ENCODE measurements at regions not wholly inside any gene's neighbourhood (a gene's known extent, or its start where the extent isn't known, plus 50 kb on each side); places are given as distances from the start of the nearest gene placed in this dataset.
"Not testable (repeated sequence)": the region's sequence is repeated elsewhere in the genome, so short reads cannot be mapped to it uniquely, and the experiment has no call there.

DNA sequence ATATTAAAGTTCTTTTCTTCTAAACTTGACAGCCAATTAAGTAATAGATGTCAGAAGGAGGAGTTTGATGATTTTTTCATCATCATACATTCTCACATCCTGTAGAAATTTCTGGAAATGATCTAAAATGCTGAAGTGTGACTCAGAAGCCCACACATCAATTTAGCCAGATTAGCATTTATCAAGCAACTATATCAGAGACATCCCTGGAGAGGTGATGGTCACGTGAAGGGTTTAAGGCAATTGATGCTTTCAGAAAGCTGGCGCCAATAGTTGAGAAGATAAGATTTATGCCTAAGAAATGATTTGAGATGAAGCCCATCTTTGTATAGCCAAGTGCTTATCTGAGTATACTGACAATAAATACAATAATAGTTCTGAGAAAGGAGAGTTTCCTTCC lies 162.9 kb upstream of the RORB start:
- no peak for DNase-seq (ENCODE audit: low spot score)

DNA sequence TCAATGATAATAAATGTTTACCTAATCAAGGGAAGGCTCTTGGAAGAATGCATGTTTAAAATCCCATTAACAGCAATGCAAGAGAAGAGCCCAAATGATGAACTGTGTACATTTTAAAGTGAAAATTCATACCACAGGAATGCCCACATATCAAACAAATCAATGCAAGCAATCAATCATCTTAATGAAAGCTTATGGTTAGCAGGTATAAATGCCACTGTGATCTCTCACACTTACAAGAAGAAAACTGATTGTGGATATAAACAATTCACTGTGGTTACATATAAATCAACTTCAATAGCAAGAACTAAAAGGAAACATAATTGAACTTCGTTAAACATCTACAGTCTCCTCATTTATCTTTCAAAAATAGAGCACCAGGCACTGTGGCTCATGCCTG lies 161.0 kb upstream of the RORB start:
- DNase-seq (ENCODE audit: low spot score) = no peak

DNA sequence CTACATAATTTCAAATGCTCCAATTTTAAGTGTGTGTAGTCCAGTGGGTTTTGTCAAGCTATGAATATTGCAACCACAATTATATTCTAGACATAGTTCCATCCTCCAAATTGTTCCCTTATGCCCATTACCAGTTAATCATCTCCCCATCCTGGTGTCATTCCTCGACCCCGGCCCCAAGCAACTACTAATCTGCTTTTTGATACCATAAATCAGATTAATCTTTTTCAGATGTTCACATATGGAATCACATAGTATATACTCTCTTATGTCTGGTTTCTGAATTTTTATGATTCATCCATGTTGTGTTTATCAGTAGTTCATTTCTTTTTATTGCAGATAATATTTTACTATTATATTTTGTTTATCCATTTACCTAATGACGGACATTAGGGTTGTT lies 148.4 kb upstream of the RORB start:
- DNase-seq (ENCODE audit: low spot score) = no peak

DNA sequence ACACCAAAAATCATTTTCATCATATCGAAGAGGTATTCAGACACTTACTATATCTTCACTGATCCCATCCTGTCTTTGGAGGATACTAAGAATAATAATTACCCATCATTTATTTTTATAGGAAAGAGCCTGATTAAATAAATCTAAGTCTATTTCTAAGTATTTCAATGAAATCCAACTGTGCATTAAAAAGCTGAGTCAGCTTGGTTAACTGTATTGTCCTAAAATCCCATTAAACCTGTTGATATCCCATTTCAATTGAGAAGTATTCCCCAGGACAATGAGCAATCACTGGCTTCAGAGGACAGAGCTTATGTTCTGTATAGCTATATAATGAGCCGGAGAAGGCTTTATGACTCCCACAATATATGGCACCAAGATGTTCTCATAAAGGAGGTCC lies 142.0 kb upstream of the RORB start:
- DNase-seq (ENCODE audit: low spot score) = no peak

DNA sequence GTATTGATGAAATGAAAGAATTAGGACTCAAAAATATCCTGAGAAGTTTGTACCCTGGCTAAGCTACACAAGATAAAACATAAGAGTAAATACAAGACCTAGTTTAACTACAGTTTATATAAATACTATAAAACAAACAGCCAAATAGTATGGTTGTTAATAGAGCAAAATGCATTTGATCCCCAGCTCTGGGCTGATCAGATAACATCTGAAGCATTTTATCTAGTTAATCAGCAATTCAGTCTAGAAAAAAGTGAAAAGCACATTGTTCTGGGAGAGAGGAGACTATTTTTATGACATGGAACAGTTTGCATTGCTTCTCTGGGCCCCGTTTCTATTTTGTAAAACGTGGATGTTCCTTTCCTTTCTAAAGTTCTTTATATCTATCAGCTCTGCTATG lies 139.6 kb upstream of the RORB start:
- no peak for DNase-seq (ENCODE audit: low spot score)

DNA sequence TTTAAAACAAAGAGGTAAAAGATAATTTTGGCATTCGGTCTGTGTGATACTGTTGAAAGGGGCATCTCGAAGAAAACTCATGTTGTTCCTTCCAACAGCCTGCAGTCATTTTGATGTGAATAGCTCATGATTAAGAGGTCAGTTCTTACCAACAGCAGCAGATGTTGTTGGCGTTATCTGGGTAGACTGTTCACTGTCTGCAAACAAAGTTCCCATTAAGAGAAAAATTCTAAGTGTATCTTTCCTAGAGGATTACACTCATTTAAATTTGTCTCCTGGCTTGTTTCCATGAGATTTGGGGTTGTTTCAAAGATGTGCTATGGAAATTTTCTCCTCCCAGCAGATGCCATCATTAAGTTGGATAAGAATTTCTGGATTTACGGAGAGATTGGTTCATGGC lies 138.2 kb upstream of the RORB start:
- DNase-seq (ENCODE audit: low spot score) = no peak

DNA sequence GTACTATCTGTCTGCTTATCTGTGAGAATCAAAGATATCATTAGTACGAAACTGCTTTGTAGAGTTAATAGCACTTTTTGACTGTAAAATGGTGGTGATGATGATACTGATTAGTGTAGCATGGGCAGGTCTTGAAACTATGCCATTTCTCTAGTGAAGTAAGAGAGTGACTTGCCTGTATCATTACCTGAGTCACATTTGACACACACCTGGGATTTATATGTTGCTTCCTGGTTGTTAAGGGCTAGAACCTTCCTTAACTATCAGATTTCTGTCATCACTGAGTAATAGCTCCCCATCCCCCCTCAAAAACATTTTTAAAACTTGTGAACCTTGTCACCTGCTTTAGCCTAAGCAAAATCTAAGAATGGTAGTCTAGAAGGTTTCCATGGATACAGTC lies 135.6 kb upstream of the RORB start:
- peak; percentile 62 for DNase-seq (ENCODE audit: low spot score)

DNA sequence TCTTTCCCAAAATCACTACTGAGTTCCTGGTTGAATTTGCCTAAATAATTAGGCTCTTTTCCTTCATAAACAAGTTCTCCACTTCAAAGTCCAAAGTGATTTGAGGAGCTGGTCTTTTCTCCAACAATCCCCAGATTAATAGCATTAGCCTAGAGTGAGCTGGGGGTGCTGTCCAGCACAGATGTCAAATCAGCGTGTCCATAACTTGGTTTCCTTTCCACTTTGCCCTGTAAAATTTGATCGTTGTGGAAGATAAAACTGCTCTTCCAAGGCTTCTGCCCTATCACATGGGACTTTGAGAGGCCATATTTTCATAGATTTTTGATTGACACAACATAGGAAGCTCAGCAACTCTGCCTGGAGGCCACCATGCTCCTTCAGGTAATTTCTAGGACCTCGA lies 134.7 kb upstream of the RORB start:
- no peak for DNase-seq (ENCODE audit: low spot score)

DNA sequence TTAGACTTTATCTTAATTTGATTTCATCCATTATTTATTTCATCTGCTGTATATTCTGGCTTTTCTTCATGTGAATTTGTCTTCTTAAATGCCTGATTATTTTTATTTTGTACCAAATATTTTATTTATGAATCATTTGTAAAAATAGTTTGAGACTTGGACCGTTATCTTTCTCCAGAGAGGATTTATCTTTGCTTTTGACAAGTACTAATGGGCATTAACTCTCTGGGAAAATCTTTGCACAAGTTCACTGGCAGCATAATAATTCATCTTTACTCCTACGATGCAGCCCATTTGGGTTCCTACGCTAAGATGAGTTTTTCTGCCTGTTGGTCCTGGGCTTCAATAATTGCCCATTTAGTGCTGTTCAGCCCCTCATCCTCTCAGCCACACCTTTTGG lies 131.0 kb upstream of the RORB start:
- no peak for DNase-seq (ENCODE audit: low spot score)

DNA sequence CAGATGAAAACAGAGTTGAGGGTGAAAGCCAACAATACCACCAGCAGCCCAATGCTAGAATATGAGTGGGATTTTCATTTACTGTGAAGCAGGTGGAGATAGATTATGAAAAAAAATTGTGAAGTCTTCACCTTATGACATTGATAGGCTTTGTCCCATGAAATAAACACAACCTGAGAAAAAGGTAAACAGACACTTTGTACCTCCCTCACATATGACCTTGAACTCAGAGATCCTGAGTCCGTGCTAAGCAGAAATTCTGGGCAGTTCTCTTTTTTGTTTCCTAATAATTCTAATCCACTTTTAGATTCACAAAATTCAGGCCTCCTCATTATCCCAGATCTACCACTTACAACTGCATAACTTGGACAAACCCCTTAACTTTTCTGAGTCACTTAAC lies 127.3 kb upstream of the RORB start:
- DNase-seq (ENCODE audit: low spot score) = no peak

DNA sequence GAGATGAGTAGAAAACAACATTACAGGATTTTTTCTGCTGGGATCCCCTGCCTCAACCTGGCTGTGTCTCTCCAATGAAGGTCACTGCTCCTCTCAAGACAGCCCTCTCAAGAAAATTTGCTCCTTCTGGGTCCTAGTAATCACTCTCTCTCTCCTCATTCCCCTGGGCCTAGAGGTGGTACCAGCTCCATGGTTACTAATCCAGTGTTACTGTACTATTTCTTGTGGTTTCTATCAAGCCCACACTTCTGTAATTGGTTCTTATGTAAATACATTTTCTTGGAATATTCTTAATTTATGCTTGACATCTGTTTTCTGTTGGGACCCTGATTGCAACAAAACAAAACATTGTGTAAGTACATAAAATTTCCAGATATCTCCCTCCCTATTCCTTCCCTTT lies 123.8 kb upstream of the RORB start:
- no peak for DNase-seq (ENCODE audit: low spot score)

DNA sequence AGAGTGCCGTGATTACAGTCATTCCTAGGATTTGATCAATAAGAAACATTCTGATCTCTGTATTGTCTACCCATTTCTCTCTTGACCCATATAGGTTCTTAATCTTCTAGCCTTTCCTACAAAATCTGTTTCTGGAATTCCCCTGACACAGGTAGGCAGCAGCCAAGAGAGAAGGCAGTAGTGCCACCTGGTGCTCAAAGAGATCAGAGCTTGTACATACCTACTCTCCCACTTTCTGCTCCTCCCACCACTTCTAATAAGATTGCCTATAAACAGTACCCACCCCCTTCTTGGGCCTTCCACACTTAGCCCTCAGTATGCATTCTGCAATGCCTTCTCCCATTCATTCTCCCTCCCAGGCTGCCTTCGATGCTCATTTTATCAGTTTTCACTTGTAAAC lies 117.4 kb upstream of the RORB start:
- peak; percentile 61 for DNase-seq (ENCODE audit: low spot score)

DNA sequence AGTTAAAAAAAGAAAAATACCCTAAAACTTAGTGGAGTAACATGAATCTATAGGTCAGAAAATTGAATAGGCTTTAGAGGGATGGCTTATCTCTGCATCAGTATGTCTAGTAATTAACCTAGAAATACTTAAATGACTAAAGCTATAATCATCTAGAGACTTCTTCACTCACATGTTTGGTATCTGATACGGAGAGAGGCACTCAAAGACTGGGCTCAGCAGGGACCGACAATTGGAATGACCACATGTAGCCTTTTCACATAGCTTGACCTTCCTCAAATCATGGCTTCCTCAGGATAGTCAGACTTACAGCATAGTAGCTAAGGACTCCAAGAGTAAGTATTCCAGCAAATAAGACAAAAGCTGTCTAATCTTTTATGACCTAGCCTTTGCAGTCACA lies 105.3 kb upstream of the RORB start:
- no peak for DNase-seq (ENCODE audit: low spot score)

DNA sequence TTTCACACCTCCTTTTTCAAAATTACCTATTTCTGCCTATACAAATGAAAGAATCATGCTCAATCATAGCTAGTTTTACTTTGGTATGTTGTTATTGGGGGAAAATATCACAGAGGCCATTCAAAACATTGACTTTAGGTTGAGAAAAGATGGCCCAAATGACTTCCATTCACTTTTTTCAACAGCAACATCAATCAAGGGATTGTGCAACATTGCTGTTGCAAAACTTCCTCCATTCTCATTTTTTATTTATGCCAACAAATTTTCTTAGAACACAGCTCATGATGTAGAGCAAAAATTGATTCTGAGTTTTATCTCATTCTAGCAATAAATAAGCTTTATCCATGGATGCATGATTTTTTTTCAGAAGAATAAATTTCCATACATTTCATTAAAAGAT lies 93.6 kb upstream of the RORB start:
- no peak for DNase-seq (ENCODE audit: low spot score)

DNA sequence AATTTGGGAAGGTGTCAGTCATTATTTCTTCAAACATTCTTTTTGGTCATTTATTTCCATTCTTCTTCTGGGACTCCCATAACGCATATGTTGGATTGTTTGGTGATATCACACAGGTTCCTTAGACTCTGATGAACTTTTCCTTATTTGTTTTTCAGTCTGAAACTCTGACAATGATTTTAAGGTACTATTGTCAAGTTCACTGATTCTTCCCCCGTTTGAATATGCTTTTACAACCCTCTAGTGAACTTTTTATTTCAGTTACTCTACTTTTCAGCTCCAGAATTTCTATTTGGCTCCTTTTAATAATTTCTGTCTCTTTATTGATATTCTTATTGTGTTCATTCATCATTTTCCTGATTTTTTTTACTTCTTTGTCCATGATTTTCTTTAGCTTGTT lies 92.5 kb upstream of the RORB start:
- no peak for DNase-seq (ENCODE audit: low spot score)

DNA sequence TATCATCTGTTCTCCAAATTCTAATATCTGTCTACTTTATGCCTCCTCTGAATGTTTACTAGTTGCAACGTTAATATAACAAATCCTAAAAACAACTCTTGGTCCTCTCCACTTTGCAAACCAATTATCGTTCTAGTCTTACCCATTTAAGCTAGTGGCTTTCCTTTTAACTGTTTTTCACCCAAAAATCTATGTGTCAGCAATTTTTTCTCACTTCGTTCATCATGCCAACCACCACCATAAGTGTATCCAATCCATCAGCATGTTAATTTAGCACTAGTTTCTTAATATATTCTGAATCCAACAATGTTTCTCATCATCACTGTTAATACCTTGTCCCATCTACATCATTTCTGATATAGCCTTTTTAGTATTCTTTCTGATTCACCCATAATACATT lies 90.0 kb upstream of the RORB start:
- DNase-seq (ENCODE audit: low spot score) = no peak

DNA sequence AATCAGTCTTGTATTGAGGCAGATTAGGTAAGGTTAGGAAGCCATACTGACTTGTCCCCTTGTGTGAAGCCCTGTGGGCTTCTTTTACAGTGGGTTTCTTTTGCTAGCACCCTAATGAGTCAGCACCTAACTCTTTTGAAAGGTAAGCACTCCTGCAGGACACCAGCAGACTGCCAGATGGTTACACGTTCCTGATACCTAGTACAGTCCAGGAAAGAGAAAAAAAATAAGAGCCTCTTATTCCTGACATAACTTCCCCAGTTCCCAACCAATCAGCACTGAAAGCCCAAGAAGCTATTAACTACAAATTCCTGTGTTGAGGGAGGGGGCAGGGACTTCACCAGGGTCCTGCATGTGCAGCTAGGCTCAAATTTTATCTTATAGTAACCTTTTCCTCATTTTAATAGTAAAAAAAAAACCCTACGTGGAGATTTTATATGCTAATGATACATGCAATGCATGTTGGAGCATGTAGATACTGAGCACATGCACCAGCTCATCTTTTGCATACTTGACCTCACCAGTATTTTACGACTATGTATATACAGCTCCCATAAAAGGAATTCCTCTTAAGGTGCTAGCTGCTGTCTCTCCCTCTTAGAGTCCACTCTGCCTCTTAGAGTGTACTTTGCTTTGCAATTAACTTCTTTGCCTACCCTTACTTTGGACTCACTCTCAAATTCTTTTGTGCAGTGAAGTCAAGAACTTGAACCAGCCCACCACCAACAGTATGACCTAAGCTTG lies 84.7 kb upstream of the RORB start:
- DNase-seq (ENCODE audit: low spot score) = no peak

DNA sequence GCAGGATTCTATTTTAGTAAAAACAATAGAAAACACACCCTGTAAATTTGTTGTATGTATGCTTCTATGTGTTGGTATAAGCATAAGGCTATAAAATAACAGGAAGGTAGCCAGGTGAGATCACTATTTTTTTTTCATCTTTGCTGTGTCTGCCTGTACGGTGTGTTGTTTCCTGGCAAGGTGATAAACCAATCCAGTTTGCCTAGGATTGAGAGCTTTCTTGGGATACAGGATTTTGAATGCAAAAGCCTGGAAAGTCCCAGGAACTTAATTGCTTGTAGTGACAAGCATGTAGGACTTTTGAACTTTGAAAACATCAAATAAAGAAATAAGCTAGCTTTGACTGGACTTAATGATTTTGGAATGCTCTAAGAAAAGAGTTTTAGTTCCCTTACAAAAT lies 83.3 kb upstream of the RORB start:
- DNase-seq (ENCODE audit: low spot score) = no peak

DNA sequence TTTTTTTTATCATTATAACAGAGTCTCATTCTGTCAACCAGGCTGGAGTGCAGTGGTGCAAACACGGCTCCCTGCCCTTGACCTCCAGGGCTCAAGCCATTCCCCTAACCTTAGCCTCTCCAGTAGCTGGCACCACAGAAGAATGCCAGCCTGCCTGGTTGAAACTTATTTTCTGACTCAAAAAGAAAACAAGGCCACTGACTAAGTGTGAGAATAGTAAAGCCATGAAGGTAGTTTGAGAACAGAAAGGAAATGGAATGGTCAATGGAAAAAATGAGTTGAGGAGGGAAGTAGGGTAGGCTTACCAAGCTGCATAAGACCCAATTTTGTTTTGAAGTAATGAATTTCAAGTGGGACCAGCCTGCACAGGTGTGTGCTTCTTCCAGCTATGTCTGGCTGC lies 82.8 kb upstream of the RORB start:
- DNase-seq (ENCODE audit: low spot score) = peak; percentile 7

DNA sequence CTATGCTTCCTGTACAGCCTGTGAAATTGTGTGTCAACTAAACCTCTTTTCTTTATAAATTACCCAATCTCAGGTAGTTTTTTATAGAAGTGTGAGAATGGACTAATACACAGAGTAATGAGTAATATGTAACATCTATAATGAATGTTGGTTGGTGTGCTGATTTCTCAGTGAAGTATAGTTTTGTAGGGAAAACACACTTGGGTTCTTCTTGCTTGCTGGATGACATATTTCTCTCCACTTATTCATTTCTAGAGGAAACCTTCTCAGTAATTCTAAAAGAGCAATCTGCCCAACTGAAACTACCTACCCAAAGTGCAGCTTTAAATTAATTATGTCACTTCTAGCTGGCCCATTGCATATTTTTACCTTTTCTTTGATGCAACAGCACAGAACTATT lies 81.1 kb upstream of the RORB start:
- DNase-seq (ENCODE audit: low spot score) = no peak

DNA sequence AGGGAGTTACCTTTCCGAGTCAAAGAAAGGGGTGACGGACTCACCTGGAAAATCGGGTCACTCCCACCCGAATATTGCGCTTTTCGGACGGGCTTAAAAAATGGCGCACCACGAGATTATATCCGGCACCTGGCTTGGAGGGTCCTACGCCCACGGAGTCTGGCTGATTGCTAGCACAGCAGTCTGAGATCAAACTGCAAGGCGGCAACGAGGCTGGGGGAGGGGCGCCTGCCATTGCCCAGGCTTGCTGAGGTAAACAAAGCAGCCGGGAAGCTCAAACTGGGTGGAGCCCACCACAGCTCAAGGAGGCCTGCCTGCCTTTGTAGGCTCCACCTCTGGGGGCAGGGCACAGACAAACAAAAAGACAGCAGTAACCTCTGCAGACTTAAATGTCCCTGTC lies 72.6 kb upstream of the RORB start:
- DNase-seq (ENCODE audit: low spot score) = not testable (repeated sequence)

DNA sequence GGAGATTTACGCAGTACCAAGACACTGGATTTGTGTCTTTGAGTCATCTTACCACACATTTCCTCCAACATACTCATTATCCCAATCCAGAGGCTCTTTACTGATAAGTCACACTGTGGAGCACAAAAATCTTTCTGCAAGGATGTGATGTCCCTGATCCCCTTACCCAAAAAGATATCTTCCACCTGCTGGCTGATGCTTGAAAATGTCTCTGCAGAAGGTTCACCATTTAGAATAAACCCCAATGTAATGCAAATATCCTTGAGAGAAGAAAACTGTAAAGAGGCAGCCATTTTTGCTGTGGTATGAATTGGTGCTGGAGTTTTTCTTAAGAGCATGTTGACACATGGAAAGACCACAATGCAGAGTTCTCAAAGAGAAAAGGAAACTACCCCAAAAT lies 65.7 kb upstream of the RORB start:
- DNase-seq (ENCODE audit: low spot score) = no peak

DNA sequence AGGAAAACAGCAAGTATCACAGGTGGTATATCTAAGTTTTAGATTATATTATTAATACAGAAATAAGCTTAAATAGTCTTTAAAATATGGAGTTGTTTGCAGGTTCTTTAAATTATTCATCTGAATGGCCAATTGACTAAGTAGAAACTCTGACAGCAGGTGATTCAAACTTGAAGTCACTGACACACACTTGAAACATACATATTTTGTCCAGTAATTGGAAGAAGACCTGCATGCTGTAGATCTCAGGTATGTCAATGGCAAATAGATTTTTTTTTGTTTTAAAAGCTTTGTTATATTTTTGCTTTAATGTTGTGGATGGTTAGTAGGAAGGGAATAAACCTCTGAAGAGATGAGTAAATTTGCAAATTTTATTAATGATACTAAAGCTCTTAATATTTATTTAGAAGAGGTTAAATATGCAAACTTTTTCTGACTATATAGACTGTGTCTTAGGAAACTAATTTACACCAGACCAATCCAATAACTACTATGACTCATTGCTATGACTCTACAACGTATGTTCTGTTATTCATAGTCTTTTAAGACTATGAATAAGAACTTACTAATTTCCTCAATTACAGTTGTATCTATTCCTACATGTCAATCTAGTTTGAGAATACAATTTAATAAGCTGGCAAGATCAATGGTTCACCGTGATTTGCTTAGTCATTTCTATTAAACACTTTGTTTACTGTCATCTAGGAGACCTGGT lies 53.9 kb upstream of the RORB start:
- peak; percentile 21 for DNase-seq (ENCODE audit: low spot score)

DNA sequence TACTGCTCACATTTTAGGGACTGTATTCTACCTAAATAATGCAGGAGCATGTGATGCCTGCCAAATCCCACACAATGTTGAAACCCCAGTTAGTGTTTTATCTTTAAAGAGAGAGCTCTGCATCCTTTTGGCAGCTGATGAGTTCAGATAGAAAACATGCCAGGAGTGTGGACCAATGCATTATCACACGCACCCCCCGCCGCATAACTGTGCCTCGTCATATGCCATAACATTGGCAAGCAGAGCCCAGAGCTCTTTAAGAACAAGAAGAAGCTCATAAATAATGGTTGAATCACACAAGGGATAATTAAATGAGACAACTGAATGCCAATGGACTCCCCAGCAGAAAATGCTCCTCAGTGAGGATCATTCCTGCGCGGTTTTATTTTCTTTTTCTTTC lies 52.8 kb upstream of the RORB start:
- DNase-seq (ENCODE audit: low spot score) = no peak
